Peyer's patch (tissue), 4 donors: ENCODE measurements at regions not wholly inside any gene's neighbourhood (a gene's known extent, or its start where the extent isn't known, plus 50 kb on each side); places are given as distances from the start of the nearest gene placed in this dataset.

Experiments used
- DNase-seq, 3 donors: peaks; one replicate each; pipeline ENCODE4 v3.0.0-alpha.2; 2017 to 2019
- H3K27ac ChIP-seq, 4 donors: fragments of 200-600 bp; sonication (generic); one replicate each; pipeline ENCODE4 v1.5.1; 2016 to 2019
- H3K27me3 ChIP-seq, 2 donors: fragments of 200-600 bp; sonication (generic); one replicate each; pipeline ENCODE4 v1.5.1; 2019
- H3K36me3 ChIP-seq, 3 donors: fragments of 200-600 bp; sonication (generic); one replicate each; pipeline ENCODE4 v1.5.1; 2016 to 2019
- H3K4me1 ChIP-seq, 4 donors: fragments of 200-600 bp; sonication (generic); one replicate each; pipeline ENCODE4 v1.5.1; 2016 to 2019
- H3K4me3 ChIP-seq, 4 donors: fragments of 200-600 bp; sonication (generic); 1 replicate in 3 of 4; 2 replicates in 1 of 4; pipeline ENCODE4 v1.5.1; 2016 to 2019; ENCODE audit warnings: mild to moderate bottlenecking in 1 of 4
- H3K9me3 ChIP-seq, 4 donors: fragments of 200-600 bp; sonication (generic); one replicate each; pipeline ENCODE4 v1.5.1; 2016 to 2019; ENCODE audit warnings: mild to moderate bottlenecking in 1 of 4
- CTCF ChIP-seq, 6 experiments: fragments of 450-650 bp in 4 of 6; fragments of 200-600 bp in 2 of 6; sonication (generic) in 1 of 6; IDR thresholded peaks; one replicate each; pipeline ENCODE4 v1.5.1; 2017 to 2019; ENCODE audit warnings: antibody characterized with exemption in 6 of 6, mild to moderate bottlenecking in 3 of 6, moderate library complexity in 1 of 6
- POLR2A ChIP-seq, 2 donors: fragments of 450-650 bp; IDR thresholded peaks; one replicate each; pipeline ENCODE4 v1.5.1; 2017; ENCODE audit warnings: antibody characterized with exemption in 2 of 2, mild to moderate bottlenecking in 2 of 2, moderate library complexity in 2 of 2
- small RNA-seq, 2 donors: library from RNA; depleted of rRNA; stranded (forward); fragments of <200 nt; gene quantifications; one replicate each; pipeline ENCODE3, GENCODE V24; 2016

DNA sequence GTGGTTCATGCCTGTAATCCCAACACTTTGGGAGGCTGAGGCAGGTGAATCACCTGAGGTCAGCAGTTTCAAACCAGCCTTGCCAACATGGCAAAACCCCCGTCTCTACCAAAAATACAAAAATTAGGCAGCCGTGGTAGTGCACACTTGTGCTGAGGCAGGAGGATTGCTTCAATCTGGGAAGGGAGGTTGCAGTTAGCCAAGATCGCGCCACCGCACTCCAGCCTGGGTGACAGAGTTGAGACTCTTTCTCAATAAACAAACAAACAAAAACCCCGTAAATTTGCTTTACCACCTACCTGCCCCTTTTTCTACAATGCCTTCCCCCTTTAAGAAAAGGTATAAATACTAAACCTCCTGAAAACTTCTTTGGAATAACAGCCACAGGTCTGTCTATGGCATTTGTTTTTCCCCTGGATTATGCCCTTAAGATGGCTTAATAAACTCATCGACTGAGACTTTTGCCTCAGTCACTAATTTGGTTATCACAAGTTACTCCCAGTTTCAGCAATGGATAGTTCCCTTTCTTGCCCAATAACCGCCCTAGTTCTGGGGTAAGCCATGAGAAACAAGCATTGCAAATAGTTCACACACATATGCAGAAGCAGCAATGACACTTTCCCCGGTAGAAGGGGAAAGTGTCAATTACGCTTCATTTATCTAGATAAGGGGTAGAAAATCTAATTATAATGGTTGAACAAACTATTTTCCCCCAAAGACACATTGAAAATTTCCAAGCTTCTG, 52.8 kb upstream of the SVIL start:
- no peak for TF ChIP-seq POLR2A (IDR thresholded peaks at IDR 0.05)
- no peak for TF ChIP-seq CTCF (IDR thresholded peaks at IDR 0.05)
- no peak for DNase-seq
- Histone ChIP-seq H3K4me3 (no peak overlapping the region), H3K27me3 (no peaks in the 10 kb centered on the region), H3K9me3 (no peaks in the 10 kb centered on the region), H3K4me1 (no peaks in the 10 kb centered on the region), H3K27ac (no peak overlapping the region), H3K36me3 (peaks cover 0 to 11% (median 0%) of the 10 kb centered on the region in 3 donors)

GRCh38 chr10:29685506-29685905, 50.7 kb upstream of the SVIL start:
- DNase-seq, result no peak
- TF ChIP-seq CTCF (IDR thresholded peaks at IDR 0.05) (no peak), POLR2A (IDR thresholded peaks at IDR 0.05) (no peak)
- no peaks in the 10 kb centered on the region for H3K27me3 ChIP-seq
- no peak overlapping the region for H3K27ac ChIP-seq
- H3K36me3 ChIP-seq, result peaks cover 0 to 11% (median 0%) of the 10 kb centered on the region in 3 donors
- no peaks in the 10 kb centered on the region for H3K9me3 ChIP-seq
- H3K4me3 ChIP-seq, result no peak overlapping the region
- no peaks in the 10 kb centered on the region for H3K4me1 ChIP-seq

Small RNA genes lying in the stretch of these regions (small RNA-seq; reads per million reads assigned to genes)
- gene CKS1BP2 (0 reads per million in 2 donors), gene RNU6-908P (0 reads per million in 2 donors)
